Osteoblast (primary cell): ENCODE measurements at regions not wholly inside any gene's neighbourhood (a gene's known extent, or its start where the extent isn't known, plus 50 kb on each side); places are given as distances from the start of the nearest gene placed in this dataset.

Experiments
- DNase-seq: peaks from one replicate; pipeline ENCODE4 v3.0.0; 2011; ENCODE audit warnings: low spot score, mixed read lengths; ENCODE audit not compliant: insufficient read length; ENCODE audit errors: missing footprints
- H2AFZ ChIP-seq: 2 replicates; pipeline ENCODE4 v1.6.0; 2011; ENCODE audit warnings: mild to moderate bottlenecking, low read length
- H3K27ac ChIP-seq: 2 replicates; pipeline ENCODE4 v1.5.1; 2011; ENCODE audit warnings: mild to moderate bottlenecking, low read depth, low read length, moderate library complexity
- H3K27me3 ChIP-seq: 2 replicates; pipeline ENCODE4 v1.6.0; 2012; ENCODE audit warnings: mild to moderate bottlenecking, control low read depth, inconsistent platforms, low read length, moderate library complexity; ENCODE audit not compliant: insufficient read depth
- H3K36me3 ChIP-seq: 2 replicates; pipeline ENCODE4 v1.5.1; 2011; ENCODE audit warnings: mild to moderate bottlenecking, low read length, control low read depth, moderate library complexity; ENCODE audit not compliant: insufficient read depth
- H3K4me1 ChIP-seq: 2 replicates; pipeline ENCODE4 v1.5.1; 2011; ENCODE audit warnings: mild to moderate bottlenecking, low read length, control low read depth, moderate library complexity; ENCODE audit not compliant: insufficient read depth
- H3K4me2 ChIP-seq: 2 replicates; pipeline ENCODE4 v1.6.0; 2011; ENCODE audit warnings: mild to moderate bottlenecking, low read length; ENCODE audit not compliant: insufficient read depth
- H3K4me3 ChIP-seq: fragments of 200-600 bp; sonication (generic); 3 replicates; pipeline ENCODE4 v1.5.1; 2012; ENCODE audit warnings: mild to moderate bottlenecking, low read length, inconsistent platforms; ENCODE audit not compliant: insufficient read depth
- H3K79me2 ChIP-seq: 2 replicates; pipeline ENCODE4 v1.6.0; 2012; ENCODE audit warnings: mild to moderate bottlenecking, low read length, control low read depth, inconsistent platforms; ENCODE audit not compliant: insufficient read depth
- H3K9me3 ChIP-seq: 2 replicates; pipeline ENCODE4 v1.5.1; 2011; ENCODE audit warnings: low read depth, low read length, control low read depth
- H4K20me1 ChIP-seq: 2 replicates; pipeline ENCODE4 v1.6.0; 2012; ENCODE audit warnings: mild to moderate bottlenecking, low read length, control low read depth; ENCODE audit not compliant: insufficient read depth
- TF ChIP-seq, protein P1 (sequence below): IDR thresholded peaks from 2 replicates; pipeline ENCODE4 v1.5.1; 2011; ENCODE audit warnings: mild to moderate bottlenecking, low read depth, low read length, moderate library complexity; ENCODE audit errors: extremely low read depth

DNA sequence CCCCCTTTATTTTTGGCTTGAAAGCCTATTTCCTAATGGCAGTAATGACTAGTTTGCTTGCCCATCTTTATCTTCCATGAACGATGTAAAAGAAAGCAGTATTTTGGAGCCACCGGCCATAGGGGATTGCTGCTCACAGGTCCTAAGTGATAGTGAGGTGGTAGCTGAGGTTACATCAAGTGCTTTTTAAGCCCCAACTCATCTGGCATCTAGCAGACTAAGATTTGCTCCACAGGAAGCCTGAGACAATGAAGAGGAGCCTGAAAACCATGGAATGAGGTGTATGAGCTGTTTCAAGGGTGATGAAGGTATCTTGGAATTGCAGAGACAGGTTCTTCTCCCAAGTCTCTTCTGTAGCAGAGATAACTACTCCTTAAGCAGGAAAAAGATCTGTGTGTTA, 496.3 kb downstream of the XPNPEP1 start:
- no peak for DNase-seq
- Histone ChIP-seq H3K4me1 (no peaks in the 10 kb centered on the region), H4K20me1 (no peaks in the 10 kb centered on the region), H3K4me2 (no peak overlapping the region), H3K9me3 (no peaks in the 10 kb centered on the region), H3K36me3 (no peaks in the 10 kb centered on the region), H3K4me3 (no peak overlapping the region), H3K27ac (no peak overlapping the region), H3K27me3 (no peaks in the 10 kb centered on the region), H2AFZ (no peak overlapping the region), H3K79me2 (no peaks in the 10 kb centered on the region)
- TF ChIP-seq, protein P1, sequence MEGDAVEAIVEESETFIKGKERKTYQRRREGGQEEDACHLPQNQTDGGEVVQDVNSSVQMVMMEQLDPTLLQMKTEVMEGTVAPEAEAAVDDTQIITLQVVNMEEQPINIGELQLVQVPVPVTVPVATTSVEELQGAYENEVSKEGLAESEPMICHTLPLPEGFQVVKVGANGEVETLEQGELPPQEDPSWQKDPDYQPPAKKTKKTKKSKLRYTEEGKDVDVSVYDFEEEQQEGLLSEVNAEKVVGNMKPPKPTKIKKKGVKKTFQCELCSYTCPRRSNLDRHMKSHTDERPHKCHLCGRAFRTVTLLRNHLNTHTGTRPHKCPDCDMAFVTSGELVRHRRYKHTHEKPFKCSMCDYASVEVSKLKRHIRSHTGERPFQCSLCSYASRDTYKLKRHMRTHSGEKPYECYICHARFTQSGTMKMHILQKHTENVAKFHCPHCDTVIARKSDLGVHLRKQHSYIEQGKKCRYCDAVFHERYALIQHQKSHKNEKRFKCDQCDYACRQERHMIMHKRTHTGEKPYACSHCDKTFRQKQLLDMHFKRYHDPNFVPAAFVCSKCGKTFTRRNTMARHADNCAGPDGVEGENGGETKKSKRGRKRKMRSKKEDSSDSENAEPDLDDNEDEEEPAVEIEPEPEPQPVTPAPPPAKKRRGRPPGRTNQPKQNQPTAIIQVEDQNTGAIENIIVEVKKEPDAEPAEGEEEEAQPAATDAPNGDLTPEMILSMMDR, result no peak

DNA sequence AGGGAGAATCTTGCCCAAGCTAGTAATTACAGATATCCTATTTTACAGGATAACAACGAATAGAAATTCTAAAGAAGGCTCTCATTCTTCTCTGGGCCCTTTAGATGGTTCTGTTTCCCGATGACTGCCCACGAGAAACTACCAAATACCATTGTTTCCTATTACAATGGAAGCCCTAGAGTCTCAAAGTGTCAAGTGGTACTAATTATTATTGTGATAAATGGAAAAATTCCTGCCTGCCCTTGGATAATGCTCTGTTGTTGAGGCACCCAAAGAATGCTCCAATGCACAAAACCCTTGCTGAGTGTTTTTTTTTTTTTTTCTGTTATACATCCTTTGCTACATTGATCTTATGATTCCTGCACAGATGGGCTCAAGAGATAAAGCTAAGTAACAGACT, 504.5 kb downstream of the XPNPEP1 start:
- Histone ChIP-seq H3K79me2 (no peaks in the 10 kb centered on the region), H3K9me3 (no peaks in the 10 kb centered on the region), H3K4me3 (no peak overlapping the region), H3K27ac (no peak overlapping the region), H3K36me3 (no peaks in the 10 kb centered on the region), H3K27me3 (no peaks in the 10 kb centered on the region), H2AFZ (no peak overlapping the region), H3K4me1 (no peaks in the 10 kb centered on the region), H3K4me2 (no peak overlapping the region), H4K20me1 (no peaks in the 10 kb centered on the region)
- no peak for DNase-seq
- TF ChIP-seq, protein P1, result no peak

DNA sequence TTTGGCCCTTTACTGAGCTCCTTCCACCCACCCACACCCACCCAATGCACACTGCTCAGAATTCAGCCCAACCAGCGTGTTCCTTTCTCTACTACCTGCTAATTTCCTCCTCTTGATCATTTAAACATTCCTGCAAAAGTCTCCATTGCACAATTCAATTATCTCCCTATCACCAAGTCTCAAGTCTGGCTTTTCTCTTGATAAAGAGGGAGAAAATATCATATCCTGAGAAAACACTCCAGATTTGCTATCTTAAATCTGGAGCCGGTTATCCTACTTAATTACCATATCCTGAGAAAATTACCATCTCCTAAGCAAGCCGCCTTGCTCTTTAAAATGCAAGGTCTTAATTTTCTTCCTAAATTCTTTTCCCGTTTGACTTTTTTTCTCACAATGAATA, 505.5 kb downstream of the XPNPEP1 start:
- Histone ChIP-seq H4K20me1 (no peaks in the 10 kb centered on the region), H2AFZ (no peak overlapping the region), H3K79me2 (no peaks in the 10 kb centered on the region), H3K27me3 (no peaks in the 10 kb centered on the region), H3K4me3 (no peak overlapping the region), H3K4me1 (no peaks in the 10 kb centered on the region), H3K27ac (no peak overlapping the region), H3K9me3 (no peaks in the 10 kb centered on the region), H3K36me3 (no peaks in the 10 kb centered on the region), H3K4me2 (no peak overlapping the region)
- no peak for DNase-seq
- TF ChIP-seq, protein P1, result no peak

DNA sequence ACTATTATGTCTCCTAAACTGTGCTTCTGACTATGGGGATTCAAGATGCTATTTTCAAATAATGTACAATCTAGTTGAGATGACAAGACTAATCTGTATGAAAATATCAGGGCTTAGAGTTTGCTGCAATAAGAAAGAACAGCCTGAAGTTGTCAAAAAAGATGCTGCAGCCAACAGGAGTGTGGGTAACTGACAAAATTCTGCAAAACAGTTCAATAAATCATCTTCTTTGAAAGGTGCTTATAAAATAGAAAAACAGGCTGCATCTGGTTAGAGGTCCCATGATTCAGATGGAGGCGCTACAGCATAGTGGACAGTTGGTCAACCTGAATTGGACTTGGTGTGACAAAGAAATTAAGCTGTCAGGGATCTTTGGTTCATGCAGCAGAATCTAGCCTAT, 511.0 kb downstream of the XPNPEP1 start:
- DNase-seq, result no peak
- Histone ChIP-seq H4K20me1 (no peaks in the 10 kb centered on the region), H2AFZ (no peak overlapping the region), H3K9me3 (no peaks in the 10 kb centered on the region), H3K4me1 (no peaks in the 10 kb centered on the region), H3K36me3 (no peaks in the 10 kb centered on the region), H3K4me2 (no peak overlapping the region), H3K27me3 (no peaks in the 10 kb centered on the region), H3K79me2 (no peaks in the 10 kb centered on the region), H3K4me3 (no peak overlapping the region), H3K27ac (no peak overlapping the region)
- TF ChIP-seq, protein P1, result no peak
